GM12864 (cell line): ENCODE measurements at regions not wholly inside any gene's neighbourhood (a gene's known extent, or its start where the extent isn't known, plus 50 kb on each side); places are given as distances from the start of the nearest gene placed in this dataset.

Experiments
- DNase-seq: peaks from one replicate; pipeline ENCODE4 v3.0.0-alpha.2; 2011; ENCODE audit warnings: low read depth
- H3K4me3 ChIP-seq: 2 replicates; pipeline ENCODE4 v1.5.1; 2011; ENCODE audit warnings: mild to moderate bottlenecking, low read depth, low read length, control low read depth
- TF ChIP-seq, protein P1 (sequence below): IDR thresholded peaks from 2 replicates; pipeline ENCODE4 v1.5.1; 2011; ENCODE audit warnings: low read depth, mild to moderate bottlenecking, moderate library complexity, low read length, control low read depth, inconsistent platforms; ENCODE audit errors: missing control alignments

DNA sequence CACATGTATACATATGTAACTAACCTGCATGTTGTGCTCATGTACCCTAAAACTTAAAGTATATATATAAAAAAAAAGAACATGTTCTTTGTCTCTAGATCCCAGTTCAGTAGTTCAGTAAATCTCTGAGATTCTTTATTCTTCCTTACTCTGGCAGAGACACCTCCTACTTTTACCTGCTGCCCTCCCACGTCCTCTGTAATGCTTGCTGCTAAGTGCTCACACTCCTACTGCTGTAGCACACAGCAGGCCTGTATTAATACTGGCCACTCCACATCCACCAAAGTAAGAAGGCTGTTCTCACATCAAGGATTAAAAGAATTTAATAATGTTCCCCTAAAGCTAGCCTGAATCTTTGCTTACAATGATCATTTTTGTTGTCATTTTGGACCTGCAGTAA, 648.4 kb upstream of the EYS start:
- no peak overlapping the region for H3K4me3 ChIP-seq
- TF ChIP-seq, protein P1, sequence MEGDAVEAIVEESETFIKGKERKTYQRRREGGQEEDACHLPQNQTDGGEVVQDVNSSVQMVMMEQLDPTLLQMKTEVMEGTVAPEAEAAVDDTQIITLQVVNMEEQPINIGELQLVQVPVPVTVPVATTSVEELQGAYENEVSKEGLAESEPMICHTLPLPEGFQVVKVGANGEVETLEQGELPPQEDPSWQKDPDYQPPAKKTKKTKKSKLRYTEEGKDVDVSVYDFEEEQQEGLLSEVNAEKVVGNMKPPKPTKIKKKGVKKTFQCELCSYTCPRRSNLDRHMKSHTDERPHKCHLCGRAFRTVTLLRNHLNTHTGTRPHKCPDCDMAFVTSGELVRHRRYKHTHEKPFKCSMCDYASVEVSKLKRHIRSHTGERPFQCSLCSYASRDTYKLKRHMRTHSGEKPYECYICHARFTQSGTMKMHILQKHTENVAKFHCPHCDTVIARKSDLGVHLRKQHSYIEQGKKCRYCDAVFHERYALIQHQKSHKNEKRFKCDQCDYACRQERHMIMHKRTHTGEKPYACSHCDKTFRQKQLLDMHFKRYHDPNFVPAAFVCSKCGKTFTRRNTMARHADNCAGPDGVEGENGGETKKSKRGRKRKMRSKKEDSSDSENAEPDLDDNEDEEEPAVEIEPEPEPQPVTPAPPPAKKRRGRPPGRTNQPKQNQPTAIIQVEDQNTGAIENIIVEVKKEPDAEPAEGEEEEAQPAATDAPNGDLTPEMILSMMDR: no peak
- DNase-seq: no peak

DNA sequence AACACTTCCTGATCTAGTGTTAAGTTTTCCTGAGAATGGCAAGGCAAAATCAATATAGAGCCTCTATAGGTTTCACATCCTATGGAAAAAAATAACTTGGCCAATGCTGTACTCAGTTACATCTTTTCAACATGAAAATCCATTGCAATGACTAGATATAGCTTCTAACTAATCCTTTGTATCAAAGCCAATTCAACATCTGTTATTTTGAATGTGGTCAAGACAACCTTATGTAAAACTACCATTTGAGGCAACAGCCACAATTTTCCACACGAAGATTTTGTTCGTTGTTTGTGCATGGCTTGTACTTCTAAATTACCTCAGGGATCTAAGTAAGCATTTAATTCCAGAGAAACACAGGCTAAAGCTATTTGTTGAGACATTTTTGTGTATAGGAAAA, 637.8 kb upstream of the EYS start:
- TF ChIP-seq, protein P1: no peak
- no peak overlapping the region for H3K4me3 ChIP-seq
- DNase-seq: no peak

DNA sequence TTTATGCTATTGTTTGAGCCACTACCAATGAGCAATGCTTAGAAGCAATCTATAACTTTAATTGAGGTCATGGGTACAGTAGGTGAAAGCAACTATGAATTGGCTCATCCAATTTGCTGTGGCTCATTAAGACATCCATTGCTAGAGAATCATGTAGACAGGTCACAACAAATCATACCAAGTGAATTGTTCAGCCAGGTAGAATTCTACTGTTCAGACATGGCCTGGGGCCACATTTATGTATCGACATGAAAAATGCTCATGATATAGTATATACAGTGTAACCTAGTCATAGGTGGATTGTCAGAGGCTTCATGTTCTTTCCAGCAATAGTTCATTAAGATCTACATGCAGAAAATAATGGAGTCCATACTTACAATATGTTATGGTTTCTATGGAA, 633.7 kb upstream of the EYS start:
- TF ChIP-seq, protein P1: no peak
- DNase-seq: no peak
- no peak overlapping the region for H3K4me3 ChIP-seq

DNA sequence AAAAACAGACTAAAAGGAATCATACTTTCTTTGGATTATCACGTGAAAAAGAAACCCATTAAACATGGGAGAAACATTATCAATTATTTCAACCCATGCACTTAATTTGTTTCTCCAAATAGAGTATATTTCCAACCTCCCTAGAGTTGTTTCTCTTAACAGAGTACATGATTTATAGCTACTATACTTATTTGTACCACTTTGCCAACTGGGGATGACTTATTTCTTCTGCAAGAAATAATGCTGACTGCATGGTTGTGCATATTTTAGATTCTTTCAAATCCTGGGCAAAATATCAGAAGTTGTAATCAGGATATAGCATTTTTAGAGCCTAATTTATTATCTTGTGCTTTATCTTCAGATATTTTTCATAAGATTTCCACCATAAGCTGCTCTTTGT, 629.1 kb upstream of the EYS start:
- H3K4me3 ChIP-seq: no peak overlapping the region
- TF ChIP-seq, protein P1: no peak
- DNase-seq: no peak

DNA sequence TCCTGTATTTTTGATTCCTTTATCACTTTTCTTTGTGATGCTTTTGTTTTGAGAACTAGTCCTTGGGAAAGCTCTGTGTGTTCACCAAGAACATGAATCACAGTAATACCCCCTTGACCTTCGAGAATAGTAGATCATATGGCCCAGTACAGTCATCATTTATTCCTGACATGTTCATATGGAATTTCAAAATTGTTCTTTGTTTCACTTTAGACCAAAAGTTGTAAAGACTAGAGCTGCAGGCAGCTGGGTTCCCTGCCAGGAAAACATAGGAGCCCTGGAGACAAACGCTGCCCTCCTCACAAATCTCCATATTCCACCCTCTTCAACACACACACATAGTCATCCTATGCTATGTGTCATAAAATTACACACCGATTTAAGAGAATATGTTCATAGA, 621.2 kb upstream of the EYS start:
- no peak for DNase-seq
- no peak overlapping the region for H3K4me3 ChIP-seq
- TF ChIP-seq, protein P1: no peak

DNA sequence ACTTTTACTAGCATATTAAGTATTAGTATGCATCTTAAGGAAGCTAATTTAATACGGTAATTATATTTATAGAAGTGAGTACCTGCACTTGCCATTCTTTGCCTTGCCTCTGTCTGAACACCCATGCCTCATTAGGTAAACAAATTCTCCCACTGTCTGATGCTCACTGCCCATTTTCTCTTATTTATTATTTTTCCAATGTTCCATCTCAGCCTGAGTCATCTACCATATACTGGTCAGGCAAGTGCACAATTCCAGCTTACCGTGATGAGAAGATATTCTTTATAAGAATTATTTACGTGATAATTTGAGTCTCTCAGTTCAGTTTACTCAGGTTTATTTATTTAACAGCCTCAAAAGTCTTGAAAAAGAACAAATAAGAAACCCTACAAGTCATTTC, 619.2 kb upstream of the EYS start:
- no peak for DNase-seq
- TF ChIP-seq, protein P1: no peak
- H3K4me3 ChIP-seq: no peak overlapping the region

DNA sequence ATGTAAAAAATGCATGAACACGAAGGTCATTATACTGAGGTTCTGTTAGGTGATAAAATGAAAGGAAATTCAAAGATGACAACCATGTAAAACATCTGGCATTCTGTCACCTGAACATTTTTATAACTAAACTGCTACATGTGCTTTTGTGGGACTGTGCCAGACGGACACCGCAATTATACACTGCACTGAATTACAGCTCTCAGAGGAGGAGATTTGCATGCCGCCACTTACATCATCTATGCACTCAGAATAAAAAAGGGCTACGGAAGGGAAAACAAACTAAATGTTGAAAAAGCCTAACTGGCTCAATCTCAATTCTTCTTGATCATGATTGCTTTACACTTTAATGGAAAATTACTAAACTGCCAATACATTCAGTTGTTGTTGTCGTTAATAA, 614.0 kb upstream of the EYS start:
- no peak for DNase-seq
- TF ChIP-seq, protein P1: no peak
- H3K4me3 ChIP-seq: no peak overlapping the region
